NCI-H345 treated with DMSO at 0.1 percent for 48 hours (cell line): ENCODE measurements at regions not wholly inside any gene's neighbourhood (a gene's known extent, or its start where the extent isn't known, plus 50 kb on each side); places are given as distances from the start of the nearest gene placed in this dataset.

ENCODE experiments used
- DNase-seq: peaks from one replicate; lab custom pipeline; 2025; ENCODE audit not compliant: unreplicated experiment; lab: John Stamatoyannopoulos, UW

DNA sequence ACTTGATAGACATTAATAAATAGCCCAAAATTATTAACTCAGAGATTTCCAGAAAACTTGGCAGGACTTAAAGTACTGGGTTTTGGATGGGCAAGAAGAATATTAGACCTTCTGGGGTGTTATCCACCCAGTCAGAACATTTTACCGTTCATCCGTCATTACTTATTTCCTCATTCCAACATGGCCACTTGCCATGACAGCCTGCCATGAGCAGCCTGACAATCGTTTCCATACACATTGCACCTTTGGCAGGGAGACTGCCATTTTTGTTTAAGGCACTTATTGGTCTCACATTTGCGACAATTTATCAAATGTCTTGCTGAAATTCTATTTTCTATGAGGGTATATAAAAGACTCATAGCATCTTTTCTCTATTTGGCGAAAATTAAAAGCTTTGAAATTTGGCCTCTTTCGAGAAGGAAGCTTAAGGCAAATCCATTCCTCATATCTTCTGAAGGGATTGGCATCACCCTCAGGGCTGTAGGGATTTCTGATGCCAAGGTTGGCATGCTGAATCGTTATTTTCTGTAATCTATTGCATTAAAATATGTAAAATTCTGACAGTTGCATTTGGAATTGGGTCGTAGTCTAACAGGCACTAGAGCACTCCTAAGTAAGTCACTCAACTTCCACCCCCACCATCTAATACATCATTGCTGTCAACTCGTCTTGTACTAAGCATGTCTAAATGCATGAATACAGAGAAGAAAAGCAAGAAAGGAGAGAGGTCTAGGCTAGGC lies 406.3 kb upstream of the PIK3C3 start:
- no peak for DNase-seq

DNA sequence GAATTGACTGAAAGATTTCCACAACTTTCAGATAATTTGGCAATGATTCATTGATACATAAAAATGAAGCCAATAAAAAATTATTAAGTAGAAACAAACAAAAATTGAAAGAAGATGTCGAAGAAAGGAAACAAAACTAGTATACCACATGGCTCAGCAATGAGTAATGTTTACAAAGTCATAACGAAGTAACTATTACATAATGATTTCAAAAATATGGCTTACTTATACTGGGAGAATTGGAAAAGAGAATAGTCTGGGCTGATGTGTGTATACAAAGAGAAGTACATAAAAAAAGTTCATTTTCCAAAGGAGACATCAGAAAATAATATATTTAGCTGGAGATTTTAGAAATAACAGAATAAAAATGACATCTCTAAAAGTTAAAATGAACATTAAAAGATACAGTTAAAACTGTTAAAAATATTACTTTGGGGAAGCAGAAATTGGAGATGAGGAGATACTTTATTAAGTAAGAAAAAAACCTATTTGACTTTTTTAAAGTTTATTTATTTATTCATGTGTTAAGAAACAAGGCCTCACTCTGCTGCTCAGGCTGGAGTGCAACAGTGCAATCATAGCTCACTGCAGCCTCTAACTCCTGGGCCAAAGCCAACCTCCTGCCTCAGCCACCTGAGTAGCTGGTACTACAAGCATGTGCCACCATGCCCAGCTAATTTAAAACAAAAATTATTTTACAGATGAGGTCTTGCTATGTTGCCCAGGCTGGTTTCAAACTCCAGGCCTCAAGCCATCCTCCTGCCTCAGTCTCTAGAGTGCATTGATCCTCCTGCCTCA lies 409.7 kb upstream of the PIK3C3 start:
- no peak for DNase-seq

DNA sequence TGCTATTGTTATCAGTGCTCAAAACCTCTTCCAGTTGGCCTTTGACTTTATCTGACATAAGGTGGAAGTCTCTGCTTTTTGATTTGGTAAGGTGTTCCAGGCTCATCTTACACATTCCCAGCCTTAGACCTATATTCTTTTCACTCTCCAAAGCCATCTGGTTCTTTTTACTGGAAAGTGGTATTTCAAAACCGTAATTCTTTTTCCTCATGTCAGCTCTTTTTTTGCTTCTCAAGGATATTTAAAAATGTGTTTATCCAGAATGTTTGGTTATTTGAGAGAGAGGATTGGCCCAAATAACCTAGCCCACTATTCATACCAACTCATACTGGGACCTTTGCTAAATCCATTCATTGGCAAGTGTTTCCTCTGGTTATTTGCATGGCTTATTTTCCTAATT lies 411.2 kb upstream of the PIK3C3 start:
- DNase-seq = no peak

DNA sequence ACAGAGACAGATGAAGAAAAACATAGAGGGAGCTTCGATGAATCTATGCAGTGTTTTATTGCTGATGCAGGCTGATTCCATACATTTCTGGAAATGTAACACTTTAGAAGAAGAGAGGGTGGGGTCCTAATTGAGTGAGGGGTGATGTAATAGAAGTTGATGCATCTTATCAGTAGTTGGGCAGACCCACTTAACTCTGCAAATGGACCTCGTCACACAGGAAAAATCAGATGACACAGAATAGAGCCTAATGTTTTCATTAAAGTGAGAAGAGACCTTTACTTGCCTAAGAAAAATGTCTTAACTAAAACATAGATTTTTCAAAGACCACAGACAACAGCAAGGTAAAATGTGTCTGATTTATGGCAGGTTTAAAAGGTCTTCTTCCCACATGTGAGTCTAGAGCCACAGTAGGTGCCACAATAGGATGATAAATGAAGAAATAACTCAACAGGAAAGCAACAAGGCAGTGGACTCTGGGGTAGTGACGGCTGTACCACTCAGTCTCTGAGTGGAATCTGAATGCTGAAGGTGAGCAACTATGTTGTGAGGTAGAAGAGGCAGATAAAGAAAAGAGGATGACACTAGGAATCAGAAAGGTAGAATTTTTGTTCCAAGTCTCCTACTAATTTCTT lies 414.7 kb upstream of the PIK3C3 start:
- DNase-seq = no peak

DNA sequence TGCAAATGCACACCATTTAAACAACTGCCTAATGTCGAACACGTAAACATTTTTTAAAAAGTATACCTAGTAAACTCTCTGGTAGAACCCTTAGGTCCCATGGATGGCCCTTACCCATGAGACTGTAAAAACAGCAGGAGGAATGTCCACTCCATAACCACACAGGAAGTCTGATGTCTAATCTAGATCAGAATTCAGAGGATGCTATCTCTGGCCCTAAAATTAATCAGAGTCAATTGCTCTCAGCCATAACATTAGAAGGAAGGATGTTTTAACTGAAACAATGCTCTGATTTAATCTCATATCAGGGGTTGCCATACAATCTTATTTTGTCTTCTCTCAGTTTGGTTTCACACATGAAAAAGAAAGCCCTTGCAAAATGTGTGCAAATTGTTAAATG lies 416.3 kb upstream of the PIK3C3 start:
- no peak for DNase-seq

DNA sequence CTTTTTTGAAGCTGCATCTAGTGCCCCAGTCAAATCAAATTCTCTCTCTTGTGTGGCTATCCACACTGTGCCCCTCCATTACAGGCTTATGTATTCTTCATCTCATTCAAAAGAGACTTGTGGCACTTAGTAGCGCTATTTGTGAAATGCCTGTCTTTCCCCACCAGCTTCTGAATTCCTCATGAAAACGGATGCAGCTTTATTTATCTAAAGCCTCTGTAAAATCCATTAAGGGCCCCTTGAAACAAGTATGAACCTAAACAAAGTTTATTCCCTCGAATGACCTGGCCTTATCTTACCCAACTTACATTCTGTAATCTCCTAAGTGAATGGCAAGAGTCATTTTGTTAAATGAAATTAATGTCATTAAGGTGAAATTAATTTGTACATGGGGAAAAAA lies 417.4 kb upstream of the PIK3C3 start:
- no peak for DNase-seq

DNA sequence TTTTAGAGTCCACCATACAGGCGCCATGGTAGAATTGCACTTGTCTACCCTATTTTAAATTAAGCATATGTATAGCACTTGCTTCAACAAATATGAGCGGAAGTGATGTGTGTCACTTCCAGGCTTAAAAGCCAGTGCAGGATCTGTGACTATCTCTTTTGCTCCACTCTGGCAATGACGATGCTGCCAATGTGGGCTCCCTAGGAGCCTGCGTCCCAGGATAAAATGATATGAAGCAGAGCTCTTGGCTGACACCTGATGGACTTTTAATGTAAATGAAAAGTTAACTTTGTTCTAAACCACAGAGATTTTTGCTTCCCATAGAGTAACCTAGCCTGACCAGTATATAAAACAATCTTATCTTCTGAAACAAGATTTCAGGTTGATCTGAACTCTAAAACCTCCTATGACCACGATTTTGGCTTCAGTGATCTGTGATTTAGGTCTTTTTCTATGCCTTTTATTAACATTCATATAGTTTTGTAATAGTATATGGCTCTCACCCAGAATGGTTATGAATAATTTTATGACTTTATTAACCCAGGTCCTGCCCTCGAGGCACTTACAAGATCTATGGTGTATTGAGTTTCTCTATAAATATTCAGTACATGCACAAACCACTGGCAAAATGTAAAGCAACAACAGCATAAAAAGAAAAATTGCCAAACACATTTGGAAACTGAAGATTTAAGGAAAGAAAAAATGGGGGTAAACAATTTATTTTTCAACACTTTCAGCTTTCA lies 422.5 kb upstream of the PIK3C3 start:
- no peak for DNase-seq

DNA sequence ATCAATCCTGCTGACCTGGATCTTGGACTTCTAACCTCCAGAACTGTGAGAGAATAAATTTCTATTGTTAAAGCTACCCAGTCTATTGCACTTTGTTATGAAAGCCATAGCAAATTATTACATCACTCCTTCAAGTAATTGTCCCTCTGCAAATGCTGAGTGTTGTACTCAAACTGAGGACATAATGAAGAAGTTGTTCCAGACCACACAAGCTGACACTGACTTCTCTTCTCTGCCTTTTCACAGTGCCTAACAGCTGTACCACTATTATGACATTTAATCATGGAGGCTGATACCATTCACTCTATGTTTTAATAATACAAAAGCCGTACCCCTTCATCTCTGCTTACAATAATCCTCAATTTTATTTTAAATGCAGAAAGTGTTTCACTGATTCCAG lies 424.1 kb upstream of the PIK3C3 start:
- no peak for DNase-seq

DNA sequence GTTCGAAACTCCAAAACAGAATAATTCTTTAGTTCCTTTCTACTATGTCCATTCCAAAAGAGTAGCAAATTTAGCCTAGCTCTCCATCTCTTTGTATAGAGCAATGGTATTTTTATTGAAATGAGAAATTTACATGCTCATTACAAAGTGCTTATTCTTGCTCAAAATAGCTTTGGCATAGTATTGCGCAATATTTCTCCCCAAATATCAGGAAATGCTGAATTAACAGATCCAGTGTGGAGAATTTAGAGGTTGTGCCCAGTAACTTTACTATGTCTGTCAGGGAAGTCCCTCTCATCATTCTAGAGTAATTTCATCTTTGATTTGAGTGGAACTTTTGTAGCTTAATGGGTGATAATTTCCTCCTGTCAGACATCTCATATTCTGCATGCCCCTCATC lies 425.9 kb upstream of the PIK3C3 start:
- no peak for DNase-seq

DNA sequence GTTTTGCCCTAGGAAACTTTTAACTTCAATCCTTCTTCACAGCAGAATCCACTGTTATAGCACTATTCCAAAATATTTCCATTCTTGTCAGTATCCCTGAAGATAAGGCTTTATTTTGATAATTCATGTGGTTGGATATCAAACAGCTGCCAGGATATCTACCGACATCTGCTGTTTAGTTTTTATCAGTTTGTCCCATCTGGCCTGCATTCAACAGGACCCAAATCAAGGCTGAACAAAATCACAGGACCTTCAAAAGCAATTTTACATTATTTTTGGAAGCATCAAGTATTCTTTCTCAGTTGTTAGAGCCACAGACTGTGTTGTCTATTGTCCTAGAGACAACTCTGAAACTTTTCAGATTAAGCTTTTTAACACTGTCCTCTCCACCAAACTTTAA lies 429.0 kb upstream of the PIK3C3 start:
- DNase-seq = no peak

DNA sequence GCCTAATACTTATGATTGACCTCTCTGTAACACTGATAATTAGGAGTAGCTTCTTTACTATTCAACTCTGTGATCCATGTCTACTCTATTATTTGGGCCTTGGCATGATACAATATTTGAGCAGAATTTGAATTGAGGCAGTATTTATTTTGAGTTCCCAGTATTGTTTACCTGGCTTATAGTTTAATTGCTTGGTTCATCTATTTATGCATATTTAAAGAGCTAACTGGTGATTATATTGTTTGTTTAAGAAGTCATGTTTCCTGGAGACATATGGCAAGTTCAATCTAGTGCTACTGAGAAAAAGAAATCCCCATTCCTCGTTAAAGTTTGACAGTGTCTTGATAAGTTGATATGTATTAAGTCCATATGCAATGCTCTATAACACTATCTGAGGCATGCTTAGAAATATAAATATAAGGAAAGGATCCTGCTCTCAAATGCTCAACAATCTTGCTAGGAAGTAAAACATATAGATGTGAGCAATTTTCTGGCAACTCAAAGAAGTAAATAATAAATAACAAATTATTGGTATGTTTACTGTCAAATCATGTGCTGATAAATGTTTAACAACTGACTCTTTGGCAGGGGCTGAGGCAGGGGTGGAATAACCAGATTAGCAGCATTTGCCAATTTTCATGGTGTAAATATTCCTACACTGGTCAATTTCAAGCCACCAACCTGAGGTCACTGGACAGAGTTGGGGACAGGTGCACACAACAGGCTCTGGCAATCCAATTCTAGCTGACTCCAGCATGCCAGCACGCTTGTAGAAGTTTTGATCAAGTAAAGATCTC lies 430.2 kb upstream of the PIK3C3 start:
- DNase-seq = no peak

DNA sequence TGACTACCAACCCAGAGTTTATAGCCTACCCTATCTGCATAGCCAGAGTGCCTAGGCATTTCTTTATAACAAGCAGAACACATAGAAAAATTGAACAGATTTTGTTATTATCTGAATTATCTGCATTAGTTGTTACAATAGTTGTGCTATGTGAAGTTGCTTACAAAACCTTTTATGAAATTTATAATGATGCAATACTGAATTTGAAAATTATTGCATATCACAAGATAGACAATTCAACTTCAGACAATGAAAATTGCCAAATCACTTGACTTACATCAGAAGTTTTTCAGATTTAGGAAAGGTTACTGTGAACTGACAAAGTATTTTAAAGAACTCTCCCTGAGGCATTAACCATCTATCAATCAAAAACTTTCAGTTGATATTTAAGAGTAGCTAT lies 437.9 kb upstream of the PIK3C3 start:
- DNase-seq = no peak

DNA sequence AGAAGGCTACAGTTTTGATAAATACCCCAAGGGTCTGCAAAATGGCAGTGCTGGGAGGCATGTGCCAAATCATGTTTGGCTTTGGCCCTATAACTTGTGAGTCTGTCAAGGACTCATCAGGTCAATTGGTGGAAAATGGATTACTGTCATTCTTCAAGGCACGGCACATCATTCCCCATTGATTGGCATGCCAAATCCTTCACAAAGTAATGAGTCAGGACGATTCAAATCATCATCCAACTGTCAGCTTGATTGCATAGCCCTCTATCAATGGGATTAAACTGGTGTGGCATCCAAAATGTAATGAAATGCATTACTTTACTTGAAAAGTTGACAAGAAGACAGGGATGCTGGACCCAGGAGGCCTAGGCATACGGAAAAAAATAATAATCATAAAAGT lies 441.6 kb upstream of the PIK3C3 start:
- DNase-seq = no peak

DNA sequence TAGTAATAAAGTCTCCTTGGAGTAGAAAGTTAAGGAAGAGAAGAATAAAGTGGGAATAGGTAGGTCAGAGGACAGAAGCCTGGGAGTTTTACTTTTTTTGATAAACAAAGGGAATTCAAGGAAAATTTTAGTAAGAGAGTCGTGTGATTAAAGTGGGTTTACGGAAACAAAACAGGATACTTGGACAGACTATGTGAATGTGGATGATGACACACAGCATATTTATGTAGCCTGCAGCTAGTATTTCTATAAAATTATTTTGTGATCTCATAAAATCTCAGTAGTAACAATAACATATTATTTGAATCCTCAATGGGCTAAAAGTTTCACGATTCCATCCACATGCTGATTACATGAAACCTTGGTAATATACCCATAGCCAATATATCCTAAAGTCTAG lies 450.7 kb upstream of the PIK3C3 start:
- DNase-seq = no peak

DNA sequence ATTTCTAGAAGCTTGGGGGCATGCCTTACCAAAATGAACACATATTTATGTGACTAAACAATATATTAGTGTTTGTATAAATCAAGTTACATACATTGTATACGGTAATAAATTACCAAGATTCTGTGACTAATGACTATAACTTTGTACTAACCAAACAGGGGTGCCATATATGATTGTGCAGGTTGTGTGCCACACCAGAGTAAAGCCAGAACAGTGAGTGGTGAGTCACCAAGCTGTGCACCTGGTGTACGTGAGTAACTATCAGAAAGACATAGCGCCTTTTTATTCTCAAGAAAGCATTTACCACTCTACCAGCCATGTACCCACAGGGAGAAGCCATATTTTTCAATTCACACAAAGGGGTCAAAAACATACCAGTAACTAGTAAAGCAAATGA lies 453.2 kb upstream of the PIK3C3 start:
- DNase-seq = no peak

DNA sequence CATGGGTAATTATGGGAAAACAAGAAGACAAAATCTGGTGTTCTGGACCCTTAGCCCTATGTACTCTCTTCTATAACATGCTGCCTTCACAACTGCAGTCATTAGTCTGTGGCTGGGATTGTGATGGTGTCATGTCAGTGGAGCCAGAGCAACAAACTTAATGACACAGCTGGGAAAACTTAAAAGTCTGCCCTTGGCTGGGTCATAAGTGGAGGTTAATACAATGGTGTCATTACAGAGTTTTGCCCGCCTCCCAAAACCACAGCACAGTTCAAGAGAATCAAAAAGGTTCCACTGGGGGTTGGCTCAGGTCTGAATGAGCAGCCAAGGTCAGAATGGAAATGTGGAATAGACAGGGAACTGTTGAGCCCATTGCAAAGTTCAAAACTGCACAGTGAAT lies 455.7 kb upstream of the PIK3C3 start:
- no peak for DNase-seq

DNA sequence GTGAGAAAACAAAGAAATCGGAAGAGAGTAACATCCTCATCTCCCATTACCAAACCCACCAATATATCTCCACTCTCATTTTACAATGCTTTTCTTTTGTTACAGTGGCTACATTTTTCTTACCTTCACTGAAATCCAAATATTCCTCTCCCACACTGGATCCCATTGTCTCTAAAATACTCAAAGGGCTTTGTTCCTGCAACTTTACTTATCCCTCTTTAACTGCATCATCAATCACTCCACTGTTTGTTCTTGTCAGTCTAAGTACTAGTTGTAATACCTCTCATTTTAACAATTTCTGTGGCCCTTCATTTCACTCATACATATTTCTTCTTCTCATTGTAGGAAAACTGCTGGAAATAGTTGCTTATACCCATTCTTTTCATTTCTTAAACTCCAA lies 464.2 kb upstream of the PIK3C3 start:
- DNase-seq = no peak

DNA sequence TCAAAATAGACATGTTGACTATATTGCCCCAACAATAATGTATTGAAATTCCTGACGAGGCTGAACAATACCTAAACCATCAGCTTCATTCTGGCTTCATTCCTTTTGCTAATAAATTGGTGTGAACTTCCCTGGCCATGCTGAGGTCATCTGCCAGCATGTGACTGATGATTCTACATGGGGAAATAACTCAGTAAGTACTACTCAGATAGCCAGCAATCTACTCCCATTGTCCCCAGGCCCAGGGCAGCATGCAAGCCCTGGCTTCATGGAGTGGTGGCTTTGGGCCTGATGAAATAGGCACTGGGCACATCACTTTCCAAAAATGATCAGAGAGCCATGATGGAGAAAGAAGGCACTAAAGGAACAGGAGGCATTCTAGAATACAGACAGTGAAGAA lies 468.5 kb upstream of the PIK3C3 start:
- DNase-seq = no peak

DNA sequence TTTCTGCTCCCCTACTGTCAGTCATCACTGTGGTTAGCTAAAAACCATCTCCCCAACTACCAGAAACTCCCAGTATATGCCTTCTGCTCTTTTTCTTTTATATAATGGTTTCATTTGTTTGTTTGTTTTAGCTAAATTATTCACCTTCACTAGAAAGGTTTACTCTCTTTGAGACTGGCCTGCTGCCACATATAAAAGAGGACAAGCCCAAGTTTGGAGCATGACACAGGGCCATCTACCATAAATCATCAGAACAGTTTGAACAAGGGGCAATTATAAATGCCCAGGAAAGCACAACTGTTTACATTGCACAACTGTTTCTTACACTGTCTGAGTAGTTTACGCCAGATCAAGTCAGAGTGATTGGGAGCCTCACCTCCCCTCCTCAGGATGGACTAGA lies 471.0 kb upstream of the PIK3C3 start:
- no peak for DNase-seq

DNA sequence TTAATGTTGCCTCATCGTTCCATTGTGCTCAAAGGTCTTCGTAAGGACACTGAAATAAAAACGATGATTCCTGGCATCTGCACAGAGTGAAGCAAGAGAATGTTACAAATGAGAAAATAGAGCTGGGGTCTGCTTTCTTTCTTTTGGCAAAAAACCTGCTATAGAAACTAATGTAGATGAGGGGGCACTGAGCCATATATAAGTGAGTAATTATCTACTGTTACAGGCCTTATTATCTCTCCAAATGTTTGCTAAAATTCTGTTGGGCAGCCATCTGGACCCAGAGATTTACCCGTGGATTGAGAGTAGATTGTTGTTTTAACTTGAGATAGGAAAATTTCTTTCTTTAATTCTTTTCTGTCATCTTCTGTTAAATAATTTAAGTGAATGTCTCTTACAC lies 472.5 kb upstream of the PIK3C3 start:
- DNase-seq = no peak
